GM12891 (cell line): ENCODE measurements at regions not wholly inside any gene's neighbourhood (a gene's known extent, or its start where the extent isn't known, plus 50 kb on each side); places are given as distances from the start of the nearest gene placed in this dataset.

Source experiments
- DNase-seq: peaks from one replicate; pipeline ENCODE4 v3.0.0; 2011; ENCODE audit warnings: low spot score; ENCODE audit not compliant: insufficient read length
- FAIRE-seq: peaks from 2 replicates; lab custom pipeline; 2011; peaks lifted over from hg19 to GRCh38; lab: Jason Lieb, UNC
- PAX5 ChIP-seq: IDR thresholded peaks from 2 replicates; pipeline ENCODE4 v1.6.1; 2011; ENCODE audit warnings: low read length, moderate library complexity, mild to moderate bottlenecking; ENCODE audit not compliant: insufficient read depth, severe bottlenecking
- POLR2A ChIP-seq: IDR thresholded peaks from 2 replicates; pipeline ENCODE4 v1.6.1; 2011; ENCODE audit warnings: low read depth, low read length, control low read depth
- POLR2AphosphoS5 ChIP-seq: IDR thresholded peaks from 2 replicates; pipeline ENCODE4 v1.6.1; 2011; ENCODE audit warnings: low read depth, low read length, control low read depth
- POU2F2 ChIP-seq: IDR thresholded peaks from 2 replicates; pipeline ENCODE4 v1.6.1; 2011; ENCODE audit warnings: low read depth, mild to moderate bottlenecking, control low read depth, low read length, moderate library complexity
- SPI1 ChIP-seq: IDR thresholded peaks from 2 replicates; pipeline ENCODE4 v1.6.1; 2011; ENCODE audit warnings: low read depth, low read length, control low read depth
- TAF1 ChIP-seq: IDR thresholded peaks from 2 replicates; pipeline ENCODE4 v1.6.1; 2011; ENCODE audit warnings: low read depth, low read length, control low read depth

DNA sequence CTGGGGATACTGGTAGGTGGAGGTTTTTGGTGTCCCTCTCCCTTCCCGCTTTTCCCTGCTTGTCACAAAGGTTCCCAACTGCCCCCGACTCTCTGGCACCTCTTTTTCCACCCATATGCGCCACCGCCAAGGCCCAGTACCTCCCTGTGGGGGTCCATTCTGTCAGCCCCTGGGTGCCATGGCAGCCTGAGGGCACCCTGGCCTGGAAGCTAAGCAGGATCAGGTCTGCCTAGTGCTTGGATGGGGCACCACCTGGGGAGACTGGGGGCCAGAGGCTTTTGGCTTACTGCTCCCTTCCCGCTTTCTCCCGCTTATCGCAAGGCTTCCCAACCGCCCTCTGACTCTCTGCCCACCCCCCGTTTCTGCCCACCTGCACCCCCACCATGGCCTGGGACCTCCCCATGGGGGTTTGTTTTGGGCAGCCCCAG, 2286.4 kb downstream of the TP53TG3F start:
- FAIRE-seq, result no peak
- TF ChIP-seq PAX5, result no peak
- TF ChIP-seq SPI1, result no peak
- no peak for TF ChIP-seq POLR2A
- TF ChIP-seq POLR2AphosphoS5, result no peak
- TF ChIP-seq TAF1, result no peak
- TF ChIP-seq POU2F2, result no peak
- DNase-seq, result no peak

DNA sequence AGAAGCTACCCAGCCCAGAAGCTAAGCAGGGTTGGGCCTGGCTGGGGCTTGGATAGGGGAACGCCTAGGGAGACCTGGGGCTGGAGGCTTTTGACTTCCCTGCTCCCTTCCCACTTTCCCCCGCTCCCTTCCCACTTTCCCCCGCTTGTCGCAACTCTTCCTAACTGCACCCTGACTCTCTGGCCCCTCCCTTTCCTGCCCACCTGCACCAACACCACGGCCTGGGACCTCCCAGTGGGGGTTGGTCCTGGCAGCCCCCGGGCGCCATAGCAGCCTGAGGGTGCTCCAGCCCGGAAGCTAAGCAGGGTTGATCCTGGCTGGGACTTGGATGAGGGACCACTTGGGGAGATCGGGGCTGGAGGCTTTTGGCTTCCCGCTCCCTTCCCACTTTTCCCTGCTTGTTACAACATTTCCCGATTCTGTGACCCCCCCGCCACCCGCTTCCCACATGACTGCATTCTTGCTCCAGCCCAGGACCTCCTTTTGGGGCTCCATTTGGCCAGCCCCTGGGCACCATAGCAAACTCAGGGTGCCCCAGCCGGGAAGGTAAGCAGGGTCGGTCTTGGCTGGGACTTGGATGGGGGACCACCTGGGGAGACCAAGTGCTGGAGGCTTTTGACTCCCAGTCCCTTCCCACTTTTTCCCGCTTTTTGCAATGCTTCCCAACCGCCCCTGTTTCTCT, 2287.0 kb downstream of the TP53TG3F start:
- FAIRE-seq, result no peak
- no peak for TF ChIP-seq POLR2AphosphoS5
- no peak for TF ChIP-seq SPI1
- TF ChIP-seq PAX5, result no peak
- no peak for TF ChIP-seq POLR2A
- no peak for TF ChIP-seq POU2F2
- TF ChIP-seq TAF1, result no peak
- no peak for DNase-seq

DNA sequence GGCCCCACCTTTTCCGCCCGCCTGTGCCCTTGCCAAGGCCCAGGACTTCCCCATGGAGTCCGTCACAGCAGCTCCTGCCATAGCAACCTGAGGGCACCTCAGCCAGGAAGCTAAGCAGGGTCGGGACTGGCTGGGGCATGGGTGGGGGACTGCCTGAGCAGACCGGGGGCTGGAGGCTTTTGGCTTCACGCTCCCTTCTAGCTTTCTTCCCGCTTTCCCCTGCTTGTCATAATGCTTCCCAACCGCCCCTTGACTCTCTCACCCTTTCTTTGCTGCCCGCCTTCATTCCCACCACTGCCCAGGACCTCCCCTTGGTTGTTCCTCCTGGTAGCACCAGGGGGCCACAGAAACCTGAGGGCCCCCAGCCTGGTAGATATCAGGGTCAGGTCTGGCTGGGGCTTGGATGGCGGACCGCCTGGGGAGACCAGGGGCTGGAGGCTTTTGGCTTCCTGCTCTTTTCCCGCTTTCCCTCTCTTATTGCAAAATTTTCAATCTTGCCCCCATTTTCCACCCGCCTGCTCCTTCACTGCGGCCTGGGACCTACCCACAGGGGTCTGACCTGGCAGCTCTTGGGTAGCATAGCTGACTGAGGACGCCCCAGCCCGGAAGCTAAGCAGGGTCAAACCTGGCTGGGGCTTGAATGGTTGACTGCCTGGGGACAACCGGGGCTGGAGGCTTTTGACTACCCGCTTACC, 2287.7 kb downstream of the TP53TG3F start:
- FAIRE-seq (no peak), DNase-seq (no peak)
- no peak for TF ChIP-seq POLR2AphosphoS5
- TF ChIP-seq POU2F2, result no peak
- TF ChIP-seq TAF1, result no peak
- TF ChIP-seq SPI1, result no peak
- TF ChIP-seq POLR2A, result no peak
- TF ChIP-seq PAX5, result no peak

DNA sequence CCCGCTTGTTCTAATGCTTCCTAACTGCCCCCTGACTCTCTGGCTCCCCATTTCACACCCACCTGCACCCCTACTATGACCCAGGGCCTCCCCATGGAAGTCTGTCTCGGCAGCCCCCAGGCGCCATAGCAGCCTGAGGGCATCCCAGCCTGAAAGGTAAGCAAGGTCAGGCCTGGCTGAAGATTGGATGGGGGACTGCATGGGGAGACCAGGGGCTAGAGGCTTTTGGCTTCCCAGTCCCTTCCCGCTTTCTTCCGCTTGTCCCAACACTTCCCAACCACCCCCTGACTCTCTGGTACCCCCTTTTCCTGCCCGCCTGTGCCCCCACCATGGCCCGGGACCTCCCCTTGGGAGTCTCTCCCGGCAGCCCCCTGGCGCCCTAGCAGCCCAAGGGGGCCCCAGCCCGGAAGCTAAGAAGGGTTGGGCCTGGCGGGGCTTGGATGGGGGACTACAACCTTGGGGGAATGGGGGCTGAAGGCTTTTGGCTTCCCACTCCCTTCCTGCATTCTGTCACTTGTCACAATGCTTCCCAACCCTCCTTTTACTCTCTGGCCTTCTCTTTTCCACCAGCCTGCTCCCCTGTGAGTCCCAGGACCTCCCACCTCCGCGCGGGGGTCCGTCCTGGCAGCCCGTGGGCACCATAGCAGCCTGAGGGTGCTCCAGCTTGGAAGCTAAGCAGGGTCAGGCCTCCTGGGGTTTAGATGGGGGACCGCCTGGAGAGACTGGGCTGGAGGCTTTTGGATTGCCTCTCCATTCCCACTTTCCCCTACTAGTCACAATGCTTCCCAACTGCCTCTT, 2288.4 kb downstream of the TP53TG3F start:
- DNase-seq (no peak), FAIRE-seq (no peak)

DNA sequence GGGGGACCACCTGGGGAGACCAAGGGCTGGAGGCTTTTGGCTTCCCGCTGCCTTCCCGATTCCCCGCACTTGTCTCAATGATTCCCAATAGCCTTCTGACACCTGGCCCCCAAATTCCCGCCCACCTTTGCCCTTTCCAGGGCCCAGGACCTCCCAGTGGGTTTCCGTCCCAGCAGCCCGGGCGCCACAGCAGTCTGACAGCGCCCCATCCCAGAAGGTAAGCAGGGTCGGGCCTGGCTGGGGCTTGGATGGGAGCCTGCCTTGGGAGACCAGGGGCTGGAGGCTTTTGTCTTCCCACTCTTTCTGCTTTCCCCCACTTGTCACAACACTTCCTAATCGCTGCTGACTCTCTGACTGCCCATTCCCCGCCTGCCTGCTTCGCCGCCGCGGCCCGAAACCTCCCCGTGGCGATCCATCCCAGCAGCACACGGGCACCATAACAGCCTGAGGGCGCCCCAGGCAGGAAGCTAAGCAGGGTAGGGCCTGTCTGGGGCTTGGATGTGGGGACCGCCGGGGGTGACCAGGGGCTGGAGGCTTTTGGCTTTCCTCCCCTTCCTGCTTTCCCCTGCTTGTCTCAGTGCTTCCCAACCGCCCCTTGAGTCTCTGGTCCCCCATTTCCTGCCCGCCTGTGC, 2289.3 kb downstream of the TP53TG3F start:
- TF ChIP-seq TAF1, result no peak
- TF ChIP-seq POLR2AphosphoS5, result no peak
- TF ChIP-seq SPI1, result no peak
- TF ChIP-seq POLR2A, result no peak
- TF ChIP-seq PAX5, result no peak
- no peak for TF ChIP-seq POU2F2
- no peak for DNase-seq
- no peak for FAIRE-seq

More for the DNA sequence above, 2288.4 kb downstream of the TP53TG3F start:
- TF ChIP-seq TAF1, result no peak
- no peak for TF ChIP-seq SPI1
- TF ChIP-seq POLR2AphosphoS5, result no peak

DNA sequence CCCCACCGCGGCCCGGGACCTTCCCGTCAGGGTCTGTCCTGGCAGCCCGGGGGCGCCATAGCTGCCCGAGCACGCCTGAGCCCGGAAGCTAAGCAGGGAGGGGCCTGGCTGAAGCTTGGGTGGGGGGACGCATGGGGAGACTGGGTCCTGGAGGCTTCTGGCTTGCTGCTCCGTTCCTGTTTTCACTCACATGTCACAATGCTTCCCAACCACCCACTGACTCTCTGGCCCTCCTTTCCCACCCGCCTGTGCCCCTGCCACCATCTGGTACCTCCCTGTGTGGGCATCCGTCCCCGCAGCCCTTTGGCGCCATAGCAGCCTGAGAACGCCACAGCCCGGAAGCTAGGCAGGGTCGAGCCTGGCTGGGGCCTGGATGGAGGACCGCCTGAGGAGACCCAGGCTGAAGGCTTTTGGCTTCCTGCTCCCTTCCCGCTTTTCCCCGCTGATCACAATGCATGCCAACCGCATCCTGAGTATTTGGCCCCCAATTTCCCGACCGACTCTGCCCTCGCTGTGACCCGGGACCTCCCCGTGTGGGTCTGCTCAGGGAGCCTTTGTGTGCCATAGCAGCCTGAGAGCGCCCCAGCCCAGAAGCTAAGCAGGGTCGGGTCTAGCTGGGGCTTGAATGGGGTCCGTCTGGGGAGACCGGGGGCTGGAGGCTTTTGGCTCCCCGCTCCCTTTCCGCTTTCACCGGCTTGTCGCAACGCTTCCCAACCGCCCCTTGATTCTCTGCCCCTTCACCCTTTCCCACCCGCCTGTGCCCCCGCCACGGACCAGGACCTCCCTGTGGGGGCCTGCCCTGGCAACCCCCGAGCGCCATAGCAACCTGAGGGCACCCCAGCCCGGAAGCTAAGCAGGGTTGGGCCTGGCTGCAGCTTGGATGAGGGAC, 2290.1 kb downstream of the TP53TG3F start:
- no peak for FAIRE-seq
- TF ChIP-seq POLR2AphosphoS5, result no peak
- no peak for TF ChIP-seq POU2F2
- TF ChIP-seq SPI1, result no peak
- TF ChIP-seq PAX5, result no peak
- TF ChIP-seq POLR2A, result no peak
- TF ChIP-seq TAF1, result no peak
- DNase-seq, result no peak

DNA sequence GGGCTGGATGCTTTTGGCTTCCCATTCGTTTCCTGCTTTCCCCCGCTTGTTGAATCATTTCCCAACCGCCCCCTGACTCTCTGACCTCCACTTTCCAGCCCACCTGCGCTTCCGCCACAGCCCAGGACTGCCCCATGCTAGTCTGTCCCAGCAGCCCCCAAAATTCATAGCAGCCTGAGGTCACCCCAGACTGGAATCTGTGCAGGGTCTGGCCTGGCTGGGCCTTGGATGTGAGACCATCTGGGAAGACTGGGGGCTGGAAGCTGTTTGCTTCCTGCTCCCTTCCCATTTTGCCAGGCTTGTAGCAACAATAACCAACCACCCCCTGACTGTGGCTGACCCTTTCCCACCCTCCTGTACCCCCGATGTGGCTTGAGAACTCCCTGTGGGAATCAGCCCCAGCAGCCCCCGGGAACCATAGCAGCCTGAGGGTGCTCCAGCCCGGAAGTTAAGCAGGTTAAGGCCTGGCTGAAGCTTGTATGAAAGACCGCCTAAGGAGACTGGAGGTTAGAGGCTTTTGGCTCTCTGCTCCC, 2290.8 kb downstream of the TP53TG3F start:
- peak; percentile 8 for DNase-seq
- FAIRE-seq, result no peak
- TF ChIP-seq TAF1, result no peak
- TF ChIP-seq PAX5, result no peak
- no peak for TF ChIP-seq SPI1
- no peak for TF ChIP-seq POLR2A
- TF ChIP-seq POLR2AphosphoS5, result no peak
- no peak for TF ChIP-seq POU2F2

DNA sequence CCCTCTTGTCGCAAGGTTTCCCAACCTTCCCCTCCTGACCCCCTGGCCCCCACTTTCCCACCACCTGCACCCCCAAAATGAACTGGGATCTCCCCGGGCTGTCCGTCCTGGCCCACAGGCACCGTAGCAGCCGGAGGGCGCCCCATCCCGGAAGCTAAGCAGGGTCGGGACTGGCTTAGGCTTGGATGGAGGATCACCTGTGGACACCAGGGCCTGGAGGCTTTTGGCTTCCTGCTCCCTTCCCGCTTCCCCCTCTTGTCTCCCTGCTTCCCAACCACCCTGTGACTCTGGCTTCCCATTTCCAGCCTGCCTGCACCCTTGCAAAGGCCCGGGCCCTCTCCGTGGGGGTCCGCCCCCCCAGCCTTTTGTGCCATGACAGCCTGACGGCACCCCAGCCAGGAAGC, 2291.3 kb downstream of the TP53TG3F start:
- TF ChIP-seq TAF1 (no peak), POLR2A (no peak), PAX5 (no peak), POU2F2 (no peak), POLR2AphosphoS5 (no peak), SPI1 (no peak)
- DNase-seq (no peak), FAIRE-seq (no peak)
